ENCODE measurements at regions not wholly inside any gene's neighbourhood (a gene's known extent, or its start where the extent isn't known, plus 50 kb on each side); places are given as distances from the start of the nearest gene placed in this dataset.

GRCh38 chr11:128299132-128299726 lies 288.1 kb downstream of the ETS1 start:
- DNase-seq (ENCODE audit: low spot score), result no peak

DNA sequence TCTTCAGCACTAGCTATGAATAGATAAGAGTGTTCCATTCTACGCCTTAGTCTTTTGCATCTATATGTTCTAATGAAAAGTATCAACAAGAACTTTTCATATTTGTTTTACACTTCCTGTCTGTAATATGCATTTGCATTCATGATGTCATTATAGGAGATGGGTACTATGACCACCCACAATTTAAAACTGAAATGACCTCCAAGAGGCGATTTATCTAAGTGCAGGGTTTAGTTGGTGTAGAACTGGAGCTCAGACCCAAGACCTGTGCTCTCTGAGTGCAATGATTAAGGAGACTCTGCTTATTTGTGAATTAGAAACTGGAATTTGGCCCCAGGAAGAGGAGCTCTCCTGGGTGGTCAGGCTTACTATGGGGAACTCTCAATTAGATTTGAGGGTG lies 289.1 kb downstream of the ETS1 start:
- DNase-seq (ENCODE audit: low spot score), result no peak

GRCh38 chr11:128297805-128298204 lies 289.6 kb downstream of the ETS1 start:
- DNase-seq (ENCODE audit: low spot score), result no peak

- peak; percentile 30 for DNase-seq (ENCODE audit: low spot score)
Observed at GRCh38 chr11:128297091-128297651, 290.2 kb downstream of the ETS1 start.

- DNase-seq (ENCODE audit: low spot score), result no peak
Observed at GRCh38 chr11:128294671-128295050, 292.7 kb downstream of the ETS1 start.

DNA sequence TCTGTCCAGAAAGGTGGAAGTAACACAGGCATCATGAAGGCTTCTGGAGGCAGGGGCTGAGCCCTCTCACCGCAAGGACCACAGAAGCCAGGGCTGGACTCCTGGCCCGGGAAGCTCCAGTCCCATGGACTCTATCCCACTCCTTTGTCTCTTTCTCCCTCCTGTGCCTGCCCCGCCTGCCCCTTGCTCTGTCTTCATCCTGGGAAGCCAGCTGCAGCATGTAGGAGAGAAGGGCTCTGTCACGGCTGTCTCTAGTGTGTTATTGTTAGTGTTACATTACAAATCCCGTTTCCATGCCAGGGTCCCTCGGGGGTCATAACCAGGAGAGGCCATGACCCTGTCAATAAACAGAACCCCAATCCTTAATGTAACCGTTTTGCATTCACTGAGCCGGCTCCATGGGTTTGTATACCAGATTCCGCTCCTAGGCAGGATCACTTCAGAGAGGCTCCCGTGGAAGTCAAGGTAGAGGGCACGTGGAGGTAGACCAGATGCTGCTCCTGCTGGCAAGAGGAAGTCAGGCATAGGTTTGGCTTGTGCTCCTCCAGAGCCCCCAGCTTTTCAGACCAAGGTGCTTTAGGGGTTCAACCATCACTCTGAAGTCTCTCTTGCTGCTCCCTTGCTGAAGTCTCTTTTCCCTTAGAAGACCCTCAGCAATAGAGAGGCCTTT lies 293.2 kb downstream of the ETS1 start:
- no peak for DNase-seq (ENCODE audit: low spot score)

DNA sequence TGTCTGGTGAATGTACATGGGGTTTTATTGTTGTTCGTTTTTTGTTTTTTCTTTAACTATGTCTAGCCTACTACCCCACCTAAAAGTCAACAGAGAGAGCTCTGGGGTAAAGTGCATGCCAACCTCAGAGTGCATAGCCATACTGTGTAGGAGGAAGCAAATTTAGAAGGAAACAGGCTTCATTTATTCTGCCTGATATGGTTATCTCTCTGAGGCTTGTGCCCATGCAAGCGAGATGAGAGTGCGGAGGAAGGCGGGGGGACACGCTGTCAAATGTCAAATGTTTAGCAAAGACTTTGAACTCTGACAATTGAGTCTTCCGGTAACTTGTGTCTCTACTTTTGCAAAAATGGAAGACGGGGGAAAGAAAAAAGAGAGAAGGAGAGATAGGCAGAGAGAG lies 295.5 kb downstream of the ETS1 start:
- DNase-seq (ENCODE audit: low spot score), result peak; percentile 74

- DNase-seq (ENCODE audit: low spot score), result no peak
Observed at GRCh38 chr11:128291007-128291406, 296.4 kb downstream of the ETS1 start.

GRCh38 chr11:128290106-128290840 lies 297.1 kb downstream of the ETS1 start:
- DNase-seq (ENCODE audit: low spot score), result peak; percentile 88

GRCh38 chr11:128289048-128289447 lies 298.3 kb downstream of the ETS1 start:
- no peak for DNase-seq (ENCODE audit: low spot score)

DNA sequence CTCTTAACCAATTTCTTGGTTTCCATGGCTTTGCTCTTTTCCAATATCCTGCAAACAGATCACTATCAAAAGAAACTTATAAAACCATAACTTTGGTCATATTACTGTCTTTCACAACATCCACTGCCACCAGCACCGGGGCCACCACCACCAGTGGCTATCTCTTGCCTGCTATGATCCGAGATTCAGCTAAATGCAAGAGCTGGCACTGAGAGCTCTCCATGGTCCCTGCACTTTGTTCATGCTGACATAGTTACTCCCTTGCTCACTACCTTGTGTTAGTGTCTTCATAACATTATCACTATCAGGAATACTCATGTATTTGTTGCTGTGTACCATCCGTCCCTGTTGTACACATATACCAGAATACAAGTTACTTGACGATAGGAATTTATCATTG lies 299.0 kb downstream of the ETS1 start:
- no peak for DNase-seq (ENCODE audit: low spot score)

- DNase-seq (ENCODE audit: low spot score), result no peak
Observed at GRCh38 chr11:128285321-128285720, 302.0 kb downstream of the ETS1 start.

DNA sequence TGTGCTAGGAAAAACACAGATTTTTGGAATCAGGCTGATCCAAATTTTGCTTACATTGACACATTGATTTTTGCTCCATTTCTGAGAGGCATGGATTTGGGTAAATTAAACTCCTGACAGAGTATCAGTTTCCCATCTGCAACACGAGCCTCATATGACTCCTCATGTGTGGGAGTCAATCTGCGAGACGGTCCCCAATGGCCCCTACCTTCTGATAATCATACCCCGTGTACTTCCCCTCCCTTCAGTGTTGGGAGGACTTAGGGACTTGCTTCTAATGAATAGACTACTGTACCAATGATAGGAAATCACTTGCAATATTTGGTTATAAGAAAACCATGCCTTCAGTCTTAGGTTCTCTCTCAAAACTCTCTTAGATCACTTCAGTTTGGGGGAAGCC lies 302.7 kb downstream of the ETS1 start:
- no peak for DNase-seq (ENCODE audit: low spot score)

DNA sequence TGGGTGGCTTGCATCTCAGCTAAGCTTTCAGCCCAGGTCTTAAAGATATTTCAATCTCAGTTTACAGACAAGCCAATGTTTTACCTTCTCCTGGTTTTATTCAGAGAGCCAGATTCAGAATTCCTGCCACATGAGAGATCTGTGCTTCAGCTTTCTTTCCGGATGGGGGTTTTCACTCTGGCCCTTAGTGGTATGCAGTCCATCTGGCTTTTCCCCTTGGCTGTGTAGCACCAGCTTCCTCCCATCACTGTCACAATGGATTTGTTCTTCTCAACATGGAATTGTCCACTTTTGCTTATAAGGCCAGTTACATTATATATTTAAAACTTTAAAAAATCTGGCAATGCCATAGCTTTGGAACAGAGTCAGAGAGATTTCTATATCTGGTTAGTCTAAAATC lies 303.9 kb downstream of the ETS1 start:
- no peak for DNase-seq (ENCODE audit: low spot score)

DNA sequence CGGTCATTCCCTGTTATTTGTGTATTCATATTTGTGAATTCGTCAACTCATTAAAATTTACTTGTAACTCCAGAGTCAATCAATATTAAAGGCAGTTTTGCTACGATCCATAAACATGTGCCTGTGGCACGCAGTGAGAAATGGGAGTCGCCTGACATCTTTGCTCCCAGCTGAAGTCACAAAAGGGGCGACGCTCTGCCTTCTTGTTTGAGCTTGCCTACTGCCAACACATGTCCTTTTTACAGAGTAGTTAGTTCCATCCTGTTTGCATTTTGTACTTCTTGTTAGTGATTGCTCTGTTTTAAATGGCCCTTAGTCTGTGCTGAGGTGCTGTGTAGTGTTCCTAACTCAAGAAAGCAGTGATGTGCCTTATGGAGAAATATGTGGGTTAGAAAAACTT lies 305.3 kb downstream of the ETS1 start:
- no peak for DNase-seq (ENCODE audit: low spot score)

- DNase-seq (ENCODE audit: low spot score), result no peak
Observed at GRCh38 chr11:128279866-128280265, 307.5 kb downstream of the ETS1 start.

DNA sequence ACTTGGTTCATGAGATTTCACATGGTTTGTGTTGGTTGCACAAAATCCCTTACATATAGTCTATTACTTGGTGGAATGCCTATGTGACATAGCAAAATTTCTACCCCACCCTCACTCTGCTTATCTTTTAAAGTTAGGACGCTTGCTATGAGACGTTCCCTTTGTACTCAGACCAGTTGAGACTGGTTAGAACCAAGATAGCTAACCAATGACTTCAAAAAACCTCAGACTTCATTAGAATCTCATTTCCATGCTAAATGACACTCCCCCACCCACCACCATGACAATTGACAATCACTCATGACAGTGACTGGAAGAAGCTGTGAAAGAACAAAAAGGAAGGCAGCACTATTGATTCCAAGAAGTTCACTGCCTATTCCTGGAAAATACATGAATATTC lies 313.6 kb downstream of the ETS1 start:
- DNase-seq (ENCODE audit: low spot score), result no peak

DNA sequence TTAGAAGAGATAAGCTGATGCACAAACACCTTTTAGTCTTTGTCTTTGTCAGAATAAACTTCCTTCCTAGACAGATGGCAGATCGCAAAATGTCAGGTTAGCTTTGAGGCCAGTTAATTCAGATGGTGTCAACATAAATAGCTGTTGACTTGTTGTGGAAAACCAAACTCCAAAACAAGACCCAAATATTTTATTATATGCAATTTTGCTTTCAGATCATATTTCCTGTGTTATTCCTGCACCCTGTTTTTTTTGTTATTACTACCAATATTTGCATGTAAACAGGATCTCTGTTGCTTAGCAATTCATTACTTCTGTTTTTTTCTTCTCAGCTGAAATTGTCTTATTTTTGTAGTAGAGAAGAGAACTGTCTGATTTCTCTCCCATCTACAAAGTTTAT lies 316.0 kb downstream of the ETS1 start:
- no peak for DNase-seq (ENCODE audit: low spot score)

GRCh38 chr11:128269466-128269865 lies 317.9 kb downstream of the ETS1 start:
- no peak for DNase-seq (ENCODE audit: low spot score)

GRCh38 chr11:128266893-128267292 lies 320.5 kb downstream of the ETS1 start:
- DNase-seq (ENCODE audit: low spot score), result no peak

GRCh38 chr11:128262463-128263345 lies 324.7 kb downstream of the ETS1 start:
- no peak for DNase-seq (ENCODE audit: low spot score)

DNA sequence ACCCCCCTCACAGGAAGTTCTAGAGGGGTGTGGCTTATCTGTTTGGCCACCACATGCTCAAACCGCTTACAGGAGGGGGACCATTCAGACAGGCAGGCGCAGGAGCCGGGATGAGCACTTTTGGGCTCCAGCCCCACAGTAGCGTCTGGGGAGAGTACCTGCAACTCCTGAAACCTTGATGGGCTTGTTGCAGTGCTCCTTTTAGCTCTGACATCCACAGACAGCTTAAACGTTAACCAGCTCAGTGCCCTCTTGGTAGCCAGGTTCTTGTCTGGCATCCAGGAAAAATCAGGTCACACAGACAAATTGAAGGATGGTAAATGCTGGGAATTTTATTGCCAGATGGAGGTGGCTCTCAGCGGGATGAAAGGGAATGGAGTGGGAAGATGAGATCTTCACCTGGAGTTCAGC lies 326.3 kb downstream of the ETS1 start:
- DNase-seq (ENCODE audit: low spot score), result no peak

Data from CD4-positive, alpha-beta T cell treated with Interleukin-6 at 100 ng/mL for 8 hours (primary cell).